NCI-H2196 (cell line): ENCODE measurements at regions not wholly inside any gene's neighbourhood (a gene's known extent, or its start where the extent isn't known, plus 50 kb on each side); places are given as distances from the start of the nearest gene placed in this dataset.

Experiments used
- DNase-seq: peaks from one replicate; lab custom pipeline; 2025; ENCODE audit not compliant: unreplicated experiment; lab: John Stamatoyannopoulos, UW

- no peak for DNase-seq
These were observed 507.8 kb downstream of the CD83 start for GRCh38 chr6:14625173-14625895.

GRCh38 chr6:14626556-14626955 is 509.0 kb downstream of the CD83 start:
- DNase-seq: no peak

- no peak for DNase-seq
These were observed 512.4 kb downstream of the CD83 start for GRCh38 chr6:14630016-14630415.

GRCh38 chr6:14633479-14633878 is 515.9 kb downstream of the CD83 start:
- no peak for DNase-seq

- DNase-seq: no peak
These were observed 516.5 kb downstream of the CD83 start for GRCh38 chr6:14634072-14634471.

- no peak for DNase-seq
These were observed 517.6 kb downstream of the CD83 start for GRCh38 chr6:14635195-14635594.

- no peak for DNase-seq
These were observed 518.5 kb downstream of the CD83 start for GRCh38 chr6:14635934-14636591.

- DNase-seq: no peak
These were observed 520.9 kb downstream of the CD83 start for GRCh38 chr6:14638435-14638905.

- DNase-seq: no peak
These were observed 521.6 kb downstream of the CD83 start for GRCh38 chr6:14638906-14639761.

GRCh38 chr6:14639983-14640599 is 522.5 kb downstream of the CD83 start:
- no peak for DNase-seq

- no peak for DNase-seq
These were observed 523.1 kb downstream of the CD83 start for GRCh38 chr6:14640631-14641030.

- DNase-seq: no peak
These were observed 524.0 kb downstream of the CD83 start for GRCh38 chr6:14641423-14642135.

- no peak for DNase-seq
These were observed 524.5 kb downstream of the CD83 start for GRCh38 chr6:14642136-14642505.

- DNase-seq: no peak
These were observed 525.3 kb downstream of the CD83 start for GRCh38 chr6:14642842-14643241.

GRCh38 chr6:14644381-14644780 is 526.8 kb downstream of the CD83 start:
- DNase-seq: no peak

GRCh38 chr6:14645221-14645620 is 527.6 kb downstream of the CD83 start:
- no peak for DNase-seq

- no peak for DNase-seq
These were observed 528.3 kb downstream of the CD83 start for GRCh38 chr6:14645841-14646240.

- no peak for DNase-seq
These were observed 528.8 kb downstream of the CD83 start for GRCh38 chr6:14646371-14646770.

- no peak for DNase-seq
These were observed 529.8 kb downstream of the CD83 start for GRCh38 chr6:14647357-14647756.

- no peak for DNase-seq
These were observed 535.0 kb downstream of the CD83 start for GRCh38 chr6:14652536-14652935.
